OCI-LY3 (cell line): ENCODE measurements at regions not wholly inside any gene's neighbourhood (a gene's known extent, or its start where the extent isn't known, plus 50 kb on each side); places are given as distances from the start of the nearest gene placed in this dataset.
"Not testable (repeated sequence)": the region's sequence is repeated elsewhere in the genome, so short reads cannot be mapped to it uniquely, and the experiment has no call there.

Source experiments
- H2AFZ ChIP-seq: fragments of 200-600, 300-600 bp; shearing (Covaris generic); 2 replicates; pipeline ENCODE4 v1.6.0; 2014; ENCODE audit warnings: antibody characterized with exemption, low read depth, low read length
- H3K27ac ChIP-seq: fragments of 200-600, 300-600 bp; sonication (generic); 2 replicates; pipeline ENCODE4 v1.5.1; 2014; ENCODE audit warnings: mild to moderate bottlenecking, low read length, moderate library complexity, mixed read lengths
- H3K27me3 ChIP-seq: fragments of 200-600, 300-600 bp; sonication (generic); 2 replicates; pipeline ENCODE4 v1.6.1; 2014; ENCODE audit warnings: low read depth, low read length, mixed read lengths
- H3K36me3 ChIP-seq: fragments of 200-600, 300-600 bp; sonication (generic); replicated peaks from 2 replicates; pipeline ENCODE3; 2014; ENCODE audit warnings: low read depth, low read length, mixed read lengths
- H3K4me1 ChIP-seq: fragments of 300-600, 200-600 bp; sonication (generic); 2 replicates; pipeline ENCODE4 v1.6.1; 2014; ENCODE audit warnings: low read length, mixed read lengths
- H3K4me2 ChIP-seq: fragments of 200-600, 300-600 bp; sonication (generic); 2 replicates; pipeline ENCODE4 v1.6.1; 2014; ENCODE audit warnings: low read length, mixed read lengths
- H3K4me3 ChIP-seq: fragments of 300-600, 200-600 bp; sonication (generic); 2 replicates; pipeline ENCODE4 v1.5.1; 2014; ENCODE audit warnings: antibody characterized with exemption, mild to moderate bottlenecking, low read length, moderate library complexity
- H3K79me2 ChIP-seq: fragments of 300-600, 200-600 bp; shearing (Covaris generic); 2 replicates; pipeline ENCODE4 v1.6.1; 2014; ENCODE audit warnings: mild to moderate bottlenecking, low read length, mixed read lengths
- H3K9ac ChIP-seq: fragments of 300-600, 200-600 bp; shearing (Covaris generic); 2 replicates; pipeline ENCODE4 v1.6.0; 2014; ENCODE audit warnings: mild to moderate bottlenecking, low read length, moderate library complexity
- H3K9me3 ChIP-seq: fragments of 200-600, 300-600 bp; shearing (Covaris generic); 2 replicates; pipeline ENCODE4 v1.6.1; 2014; ENCODE audit warnings: low read length, mixed read lengths; ENCODE audit not compliant: insufficient read depth
- H4K20me1 ChIP-seq: fragments of 200-600, 300-600 bp; sonication (generic); 2 replicates; pipeline ENCODE4 v1.6.1; 2016; ENCODE audit warnings: low read length, mixed read lengths; ENCODE audit not compliant: insufficient read depth
- EZH2phosphoT487 ChIP-seq: fragments of 200-600 bp; shearing (Covaris generic); IDR thresholded peaks from 2 replicates; pipeline ENCODE4 v1.6.1; 2018; ENCODE audit warnings: antibody characterized with exemption, mixed run types, low read depth
- TF ChIP-seq, protein P1 (sequence below): fragments of 200-600, 300-600 bp; sonication (generic); IDR thresholded peaks from 2 replicates; pipeline ENCODE4 v1.5.1; 2014; ENCODE audit warnings: antibody characterized with exemption, low read length, low read depth

DNA sequence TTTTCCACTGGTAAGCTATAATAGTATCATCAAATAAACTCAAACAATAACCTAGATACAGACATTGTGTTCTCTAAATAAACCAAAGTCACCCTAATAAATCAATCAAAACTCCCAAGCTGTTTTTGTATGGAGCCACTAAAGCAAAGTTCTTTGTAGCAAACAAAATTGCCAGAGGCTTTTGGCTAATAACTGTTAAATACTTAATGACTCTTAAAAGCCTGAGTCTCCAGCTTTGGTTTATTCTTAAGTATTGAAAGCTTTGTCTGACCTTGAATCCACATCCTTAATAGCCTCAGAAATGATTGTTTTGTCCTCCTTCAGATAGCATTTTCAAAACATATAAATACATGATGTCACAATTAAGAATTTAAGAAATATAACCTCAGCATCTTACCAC lies 725.3 kb downstream of the SI start:
- no peaks in the 10 kb centered on the region for H3K4me1 ChIP-seq
- no peaks in the 10 kb centered on the region for H4K20me1 ChIP-seq
- H3K4me3 ChIP-seq = no peak overlapping the region
- H3K27me3 ChIP-seq = no peaks in the 10 kb centered on the region
- no peaks in the 10 kb centered on the region for H3K9me3 ChIP-seq
- no peak for TF ChIP-seq EZH2phosphoT487
- TF ChIP-seq, protein P1, sequence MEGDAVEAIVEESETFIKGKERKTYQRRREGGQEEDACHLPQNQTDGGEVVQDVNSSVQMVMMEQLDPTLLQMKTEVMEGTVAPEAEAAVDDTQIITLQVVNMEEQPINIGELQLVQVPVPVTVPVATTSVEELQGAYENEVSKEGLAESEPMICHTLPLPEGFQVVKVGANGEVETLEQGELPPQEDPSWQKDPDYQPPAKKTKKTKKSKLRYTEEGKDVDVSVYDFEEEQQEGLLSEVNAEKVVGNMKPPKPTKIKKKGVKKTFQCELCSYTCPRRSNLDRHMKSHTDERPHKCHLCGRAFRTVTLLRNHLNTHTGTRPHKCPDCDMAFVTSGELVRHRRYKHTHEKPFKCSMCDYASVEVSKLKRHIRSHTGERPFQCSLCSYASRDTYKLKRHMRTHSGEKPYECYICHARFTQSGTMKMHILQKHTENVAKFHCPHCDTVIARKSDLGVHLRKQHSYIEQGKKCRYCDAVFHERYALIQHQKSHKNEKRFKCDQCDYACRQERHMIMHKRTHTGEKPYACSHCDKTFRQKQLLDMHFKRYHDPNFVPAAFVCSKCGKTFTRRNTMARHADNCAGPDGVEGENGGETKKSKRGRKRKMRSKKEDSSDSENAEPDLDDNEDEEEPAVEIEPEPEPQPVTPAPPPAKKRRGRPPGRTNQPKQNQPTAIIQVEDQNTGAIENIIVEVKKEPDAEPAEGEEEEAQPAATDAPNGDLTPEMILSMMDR = no peak
- no peak overlapping the region for H2AFZ ChIP-seq
- no peak overlapping the region for H3K27ac ChIP-seq
- no peak overlapping the region for H3K4me2 ChIP-seq
- no peaks in the 10 kb centered on the region for H3K36me3 ChIP-seq
- H3K79me2 ChIP-seq = no peaks in the 10 kb centered on the region
- no peak overlapping the region for H3K9ac ChIP-seq

DNA sequence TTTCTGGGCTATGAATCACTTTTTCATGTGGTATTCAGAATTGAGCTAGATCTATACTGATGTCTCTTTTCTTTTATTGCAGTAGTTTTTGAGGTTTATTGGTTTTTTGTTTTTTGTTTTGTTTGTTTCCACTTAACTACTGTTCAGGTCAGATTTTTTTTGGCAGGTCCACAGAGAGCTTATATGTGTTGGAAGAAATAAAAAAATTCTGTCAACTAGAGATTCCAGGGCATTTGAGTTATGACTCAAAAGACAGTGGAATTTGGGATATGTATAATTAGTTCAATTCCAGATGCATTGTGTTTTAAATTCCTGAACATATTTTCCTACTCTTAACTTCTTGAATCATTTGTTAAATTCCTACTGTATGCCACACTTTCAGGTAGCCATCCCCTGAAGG lies 727.2 kb downstream of the SI start:
- Histone ChIP-seq H3K4me3 (no peak overlapping the region), H3K9me3 (no peaks in the 10 kb centered on the region), H3K9ac (no peak overlapping the region), H2AFZ (no peak overlapping the region), H3K4me1 (no peaks in the 10 kb centered on the region), H3K27ac (no peak overlapping the region), H3K27me3 (no peaks in the 10 kb centered on the region), H3K79me2 (no peaks in the 10 kb centered on the region), H3K4me2 (no peak overlapping the region), H4K20me1 (no peaks in the 10 kb centered on the region), H3K36me3 (no peaks in the 10 kb centered on the region)
- TF ChIP-seq, protein P1 = no peak
- TF ChIP-seq EZH2phosphoT487 = no peak

DNA sequence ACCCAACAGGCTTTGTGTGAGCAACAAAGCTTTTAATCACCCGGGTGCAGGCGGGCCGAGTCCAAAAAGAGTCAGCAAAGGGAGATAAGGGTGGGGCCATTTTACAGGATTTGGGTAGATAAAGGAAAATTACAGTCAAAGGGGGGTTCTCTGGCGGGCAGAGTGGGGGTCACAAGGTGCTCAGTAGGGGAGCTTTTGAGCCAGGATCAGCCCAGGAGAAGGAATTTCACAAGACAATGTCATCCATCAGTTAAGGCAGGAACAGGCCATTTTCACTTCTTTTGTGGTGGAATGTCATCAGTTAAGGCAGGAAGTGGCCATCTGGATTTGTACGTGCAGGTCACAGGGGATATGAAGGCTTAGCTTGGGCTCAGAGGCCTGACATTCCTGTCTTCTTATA lies 736.1 kb downstream of the SI start:
- H3K9ac ChIP-seq, H3K4me1 ChIP-seq, H3K27me3 ChIP-seq, H4K20me1 ChIP-seq, H3K4me2 ChIP-seq, H3K27ac ChIP-seq, H3K9me3 ChIP-seq, H2AFZ ChIP-seq, H3K79me2 ChIP-seq, H3K36me3 ChIP-seq, H3K4me3 ChIP-seq: not testable (repeated sequence)

DNA sequence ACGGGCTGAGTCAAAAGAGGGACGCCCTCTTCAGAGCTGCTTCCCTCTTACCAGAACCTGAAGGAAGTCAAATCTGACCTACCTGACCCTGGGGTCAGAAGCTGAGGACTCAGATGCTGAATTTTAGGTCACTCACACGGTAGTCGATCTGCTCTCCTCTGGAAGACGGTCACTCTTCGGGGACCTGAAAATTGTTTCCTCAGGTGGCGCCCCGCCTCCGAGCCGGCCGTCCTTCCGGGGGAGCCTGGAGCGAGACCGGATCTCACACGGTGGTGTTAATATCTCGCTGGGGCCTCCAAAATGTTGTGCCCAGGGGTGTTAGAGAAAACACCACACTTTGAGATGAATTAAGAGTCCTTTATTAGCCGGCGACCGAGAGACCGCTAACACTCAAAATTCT lies 737.2 kb downstream of the SI start:
- Histone ChIP-seq H4K20me1 (no peaks in the 10 kb centered on the region), H3K9me3 (no peaks in the 10 kb centered on the region), H2AFZ (no peak overlapping the region), H3K4me1 (no peaks in the 10 kb centered on the region), H3K4me3 (no peak overlapping the region), H3K27ac (no peak overlapping the region), H3K79me2 (no peaks in the 10 kb centered on the region), H3K27me3 (no peaks in the 10 kb centered on the region), H3K9ac (no peak overlapping the region), H3K4me2 (no peak overlapping the region), H3K36me3 (no peaks in the 10 kb centered on the region)
- TF ChIP-seq, protein P1 = no peak
- no peak for TF ChIP-seq EZH2phosphoT487

DNA sequence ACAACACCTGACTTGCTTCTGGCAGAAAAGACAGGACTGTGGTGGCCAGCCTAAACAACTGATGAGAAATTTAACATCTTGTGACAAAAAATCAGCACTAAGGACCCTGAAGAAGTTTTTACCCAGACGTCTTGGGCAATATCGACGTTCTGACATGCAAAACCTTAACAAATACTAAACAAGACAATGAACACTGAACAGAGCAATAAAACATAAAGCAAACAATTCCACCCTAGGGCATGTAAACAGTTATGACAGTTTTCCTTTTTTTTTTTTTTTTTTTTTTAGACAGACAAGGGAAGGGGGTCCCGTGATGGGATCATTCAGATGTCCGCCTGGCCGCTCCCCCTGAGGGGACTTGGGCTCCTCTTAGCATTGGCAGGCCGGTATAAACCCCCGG lies 738.0 kb downstream of the SI start:
- no peak overlapping the region for H3K27ac ChIP-seq
- H2AFZ ChIP-seq = no peak overlapping the region
- H3K4me3 ChIP-seq = no peak overlapping the region
- H4K20me1 ChIP-seq = no peaks in the 10 kb centered on the region
- TF ChIP-seq, protein P1 = no peak
- TF ChIP-seq EZH2phosphoT487 = no peak
- no peaks in the 10 kb centered on the region for H3K4me1 ChIP-seq
- no peak overlapping the region for H3K9ac ChIP-seq
- no peak overlapping the region for H3K4me2 ChIP-seq
- no peaks in the 10 kb centered on the region for H3K9me3 ChIP-seq
- H3K36me3 ChIP-seq = no peaks in the 10 kb centered on the region
- no peaks in the 10 kb centered on the region for H3K27me3 ChIP-seq
- H3K79me2 ChIP-seq = no peaks in the 10 kb centered on the region
